K562 (cell line): ENCODE measurements at regions not wholly inside any gene's neighbourhood (a gene's known extent, or its start where the extent isn't known, plus 50 kb on each side); places are given as distances from the start of the nearest gene placed in this dataset.

Experiments used
- ATAC-seq: fragments of 200-7000 bp; cut with Tn5 transposase; 3 replicates; pipeline ENCODE4 v1.9.1; 2020; ENCODE audit warnings: moderate library complexity
- BruUV-seq: library from RNA; stranded (reverse); fragments of 400-500 nt; replicated peaks from 2 replicates; lab custom pipeline; 2021; lab: Mats Ljungman, UMichigan
- CTCF ChIA-PET: fragments of 300-600 bp; formaldehyde crosslinking; extraction: SDS; loops from one replicate; lab custom pipeline; 2021; ENCODE audit warnings: low intra/inter-chr PET ratio; lab: Yijun Ruan, JAX
- POLR2A ChIA-PET: fragments of 300-600, 350-650 bp; sonication (Branson Sonifier 250); formaldehyde crosslinking; extraction: SDS; loops from one replicate; lab custom pipeline; 2021; ENCODE audit warnings: antibody characterized with exemption, inconsistent platforms; lab: Yijun Ruan, JAX
- DNase-seq, 4 experiments: peaks; one replicate each; pipeline versions ENCODE4 v3.0.0 to v3.0.0-alpha.2; 2011 to 2018; ENCODE audit warnings: low spot score in 3 of 4, mixed read lengths in 3 of 4; ENCODE audit errors: extremely low read depth in 1 of 4
- FAIRE-seq: peaks from 2 replicates; lab custom pipeline; 2011; peaks lifted over from hg19 to GRCh38; lab: Jason Lieb, UNC
- H2AFZ ChIP-seq: 2 replicates; pipeline ENCODE4 v1.6.0; 2011; ENCODE audit warnings: low read depth, low read length, control low read depth, inconsistent platforms
- H3K27ac ChIP-seq: fragments of 200-600 bp; 3 replicates; pipeline ENCODE4 v1.8.0; 2011; ENCODE audit warnings: low read depth, mild to moderate bottlenecking, control low read depth, inconsistent platforms, low read length, moderate library complexity, mixed read lengths; ENCODE audit errors: extremely low read depth
- H3K27me3 ChIP-seq, 2 experiments: fragments of 300-600 bp in 1 of 2; 2 replicates in 1 of 2; 3 replicates in 1 of 2; pipeline versions ENCODE4 v1.6.0 to v1.8.0; 2011; ENCODE audit warnings: inconsistent platforms in 2 of 2, low read length in 2 of 2, mild to moderate bottlenecking in 1 of 2, mixed read lengths in 1 of 2, moderate library complexity in 1 of 2; ENCODE audit not compliant: control insufficient read depth in 2 of 2, insufficient read depth in 2 of 2
- H3K36me3 ChIP-seq: fragments of 300-600 bp; 3 replicates; pipeline ENCODE4 v1.8.0; 2011; ENCODE audit warnings: mild to moderate bottlenecking, low read length, inconsistent platforms; ENCODE audit not compliant: control insufficient read depth, insufficient read depth
- H3K4me1 ChIP-seq, 2 experiments: fragments of 200-600 bp in 1 of 2; replicated peaks in 1 of 2; 2 replicates in 1 of 2; 3 replicates in 1 of 2; pipeline versions ENCODE4 v1.5.1 to v1.8.0; 2011; ENCODE audit warnings: inconsistent platforms in 2 of 2, low read length in 2 of 2, mild to moderate bottlenecking in 1 of 2, mixed read lengths in 1 of 2, moderate library complexity in 1 of 2; ENCODE audit not compliant: control insufficient read depth in 2 of 2, insufficient read depth in 2 of 2
- H3K4me2 ChIP-seq: 2 replicates; pipeline ENCODE4 v1.6.1; 2011; ENCODE audit warnings: low read length, control low read depth, inconsistent platforms, mixed read lengths; ENCODE audit not compliant: insufficient read depth
- H3K4me3 ChIP-seq: fragments of 200-600 bp; sonication (generic), shearing (Covaris generic); 2 replicates; pipeline ENCODE4 v1.5.1; 2016; ENCODE audit warnings: control low read depth, inconsistent platforms
- H3K79me2 ChIP-seq: fragments of 200-600 bp; 3 replicates; pipeline ENCODE4 v1.8.0; 2011; ENCODE audit warnings: low read length, inconsistent platforms; ENCODE audit not compliant: control insufficient read depth, insufficient read depth
- H3K9ac ChIP-seq, 2 experiments: 2 replicates each; pipeline versions ENCODE4 v1.6.0 to v1.6.1; 2011; ENCODE audit warnings: low read depth in 2 of 2, low read length in 2 of 2, control low read depth in 1 of 2, inconsistent platforms in 1 of 2, mild to moderate bottlenecking in 1 of 2, mixed read lengths in 1 of 2; ENCODE audit not compliant: insufficient read depth in 1 of 2
- H3K9me1 ChIP-seq: one replicate; pipeline ENCODE4 v1.6.0; 2011; ENCODE audit warnings: inconsistent platforms, mild to moderate bottlenecking, low read length, moderate library complexity; ENCODE audit not compliant: control insufficient read depth, insufficient read depth
- H3K9me3 ChIP-seq: replicated peaks from 2 replicates; pipeline ENCODE4 v1.5.1; 2011; ENCODE audit warnings: low read depth, low read length, inconsistent platforms; ENCODE audit not compliant: control insufficient read depth, insufficient read depth
- H4K20me1 ChIP-seq: replicated peaks from 2 replicates; pipeline ENCODE4 v1.6.1; 2011; ENCODE audit warnings: low read length, inconsistent platforms, mixed read lengths; ENCODE audit not compliant: control insufficient read depth, insufficient read depth
- ARID1B ChIP-seq: fragments of 450-650 bp; IDR thresholded peaks from 2 replicates; pipeline ENCODE4 v1.6.1; 2016; ENCODE audit warnings: antibody characterized with exemption, mild to moderate bottlenecking, inconsistent platforms
- GABPA ChIP-seq: fragments of 200-800 bp; sonication (Bioruptor generic); conservative IDR thresholded peaks from 2 replicates; pipeline ENCODE4 v1.6.1; 2016; ENCODE audit warnings: low read depth, missing genetic modification characterization, missing compliant biosample characterization
- HMG20A ChIP-seq: fragments of 450-650 bp; formaldehyde crosslinking; conservative IDR thresholded peaks from 2 replicates; pipeline ENCODE4 v1.4.0; 2020; ENCODE audit warnings: mild to moderate bottlenecking, mixed read lengths
- HOXB6 ChIP-seq: fragments of 250-450 bp; sonication (Bioruptor Pico); IDR thresholded peaks from 2 replicates; pipeline ENCODE4 v1.5.1; 2022; ENCODE audit warnings: mild to moderate bottlenecking, borderline replicate concordance
- NFE2 ChIP-seq: IDR thresholded peaks from 2 replicates; pipeline ENCODE4 v1.6.1; 2014; ENCODE audit warnings: antibody characterized with exemption, low read depth
- NRF1 ChIP-seq, 2 experiments: fragments of 450-650 bp; IDR thresholded peaks in 1 of 2; conservative IDR thresholded peaks in 1 of 2; 2 replicates each; pipeline ENCODE4 v1.6.1; 2014; ENCODE audit warnings: mild to moderate bottlenecking in 2 of 2
- SREBF1 ChIP-seq: fragments of 150-350 bp; IDR thresholded peaks from 2 replicates; pipeline ENCODE4 v1.6.1; 2014; ENCODE audit warnings: antibody characterized with exemption, low read depth, low read length, borderline replicate concordance
- TGIF2 ChIP-seq: sonication (generic); formaldehyde crosslinking; IDR thresholded peaks from 2 replicates; pipeline ENCODE4 v1.8.1; 2022; ENCODE audit warnings: mild to moderate bottlenecking, missing genetic modification reagents, moderate library complexity
- XRCC3 ChIP-seq: fragments of 450-650 bp; IDR thresholded peaks from 2 replicates; pipeline ENCODE4 v1.6.1; 2017; ENCODE audit warnings: mild to moderate bottlenecking, moderate library complexity
- WGBS: fragments of 100-300 bp; shearing (Covaris generic); methylation state at CpG from one replicate; pipeline ENCODE4 v1.1.6; 2016; ENCODE audit warnings: low coverage, mixed read lengths; ENCODE audit not compliant: insufficient coverage; ENCODE audit errors: missing lambda C conversion rate; 5-methylcytosine and 5-hydroxymethylcytosine counted together
- in situ Hi-C: fragments of 300-500 bp; cut with MboI; formaldehyde crosslinking; loops from 4 replicates; pipeline ENCODE4 v1.15.0; 2018; ENCODE audit warnings: inconsistent platforms, mixed read lengths
- intact Hi-C: fragments of 100-400 bp; cut with micrococcal nuclease; formaldehyde crosslinking; loops from 2 replicates; pipeline ENCODE4 v1.14.2; 2022
- TF ChIP-seq, protein P1 (sequence below): sonication (generic); formaldehyde crosslinking; IDR thresholded peaks from 2 replicates; pipeline ENCODE4 v1.8.0; 2022; ENCODE audit warnings: mild to moderate bottlenecking, missing genetic modification reagents
- TF ChIP-seq, protein P2 (sequence below): IDR thresholded peaks from 3 replicates; pipeline ENCODE4 v1.6.1; 2011; ENCODE audit warnings: borderline replicate concordance, mild to moderate bottlenecking, moderate library complexity; ENCODE audit not compliant: insufficient read length; ENCODE audit errors: extremely low read depth
- TF ChIP-seq, protein P3 (sequence below): fragments of 250-450 bp; sonication (Bioruptor Pico); IDR thresholded peaks from 2 replicates; pipeline ENCODE4 v1.5.0; 2021
- TF ChIP-seq, protein P4 (sequence below), 2 experiments: fragments of 450-650 bp; IDR thresholded peaks; 2 replicates each; pipeline ENCODE4 v1.6.1; 2016

DNA sequence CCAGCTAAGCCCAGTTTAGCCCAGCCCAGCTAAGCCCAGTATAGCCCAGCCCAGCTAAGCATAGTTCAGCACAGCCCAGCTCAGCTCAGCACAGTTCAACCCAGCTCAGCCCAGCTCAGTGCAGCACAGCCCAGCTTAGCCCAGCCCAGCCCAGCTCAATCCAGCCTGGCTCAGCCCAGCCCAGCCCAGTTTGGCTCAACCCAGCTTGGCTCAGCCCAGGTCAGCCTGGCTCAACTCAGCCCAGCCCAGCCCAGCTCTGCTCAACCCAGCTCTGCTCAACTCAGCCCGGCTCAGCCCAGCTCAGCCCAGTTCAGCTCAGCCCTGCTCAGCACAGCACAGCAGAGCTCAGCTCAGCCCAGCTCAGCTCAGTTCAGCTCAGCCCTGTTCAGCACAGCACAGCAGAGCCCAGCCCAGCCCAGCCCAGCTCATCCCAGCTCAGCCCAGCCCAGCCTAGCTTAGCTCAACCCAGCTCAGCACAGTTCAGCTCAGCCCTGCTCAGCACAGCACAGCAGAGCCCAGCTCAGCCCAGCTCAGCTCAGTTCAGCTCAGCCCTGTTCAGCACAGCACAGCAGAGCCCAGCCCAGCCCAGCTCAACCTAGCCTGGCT lies 330.9 kb downstream of the TMEM121 start:
- TF ChIP-seq GABPA (tag) (no peak), XRCC3 (no peak), NRF1 (conservative IDR thresholded peaks at IDR 0.05 in 1 of 2, IDR thresholded peaks at IDR 0.05 in 1 of 2) (no peak), HMG20A (CRISPR knock-in tag) (no peak), TGIF2 (CRISPR knock-in tag) (no peak), SREBF1 (no peak), HOXB6 (CRISPR knock-in tag) (no peak), NFE2 (no peak), ARID1B (no peak)
- TF ChIP-seq, protein P1, sequence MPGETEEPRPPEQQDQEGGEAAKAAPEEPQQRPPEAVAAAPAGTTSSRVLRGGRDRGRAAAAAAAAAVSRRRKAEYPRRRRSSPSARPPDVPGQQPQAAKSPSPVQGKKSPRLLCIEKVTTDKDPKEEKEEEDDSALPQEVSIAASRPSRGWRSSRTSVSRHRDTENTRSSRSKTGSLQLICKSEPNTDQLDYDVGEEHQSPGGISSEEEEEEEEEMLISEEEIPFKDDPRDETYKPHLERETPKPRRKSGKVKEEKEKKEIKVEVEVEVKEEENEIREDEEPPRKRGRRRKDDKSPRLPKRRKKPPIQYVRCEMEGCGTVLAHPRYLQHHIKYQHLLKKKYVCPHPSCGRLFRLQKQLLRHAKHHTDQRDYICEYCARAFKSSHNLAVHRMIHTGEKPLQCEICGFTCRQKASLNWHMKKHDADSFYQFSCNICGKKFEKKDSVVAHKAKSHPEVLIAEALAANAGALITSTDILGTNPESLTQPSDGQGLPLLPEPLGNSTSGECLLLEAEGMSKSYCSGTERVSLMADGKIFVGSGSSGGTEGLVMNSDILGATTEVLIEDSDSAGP (CRISPR knock-in tag) = no peak
- TF ChIP-seq, protein P2, sequence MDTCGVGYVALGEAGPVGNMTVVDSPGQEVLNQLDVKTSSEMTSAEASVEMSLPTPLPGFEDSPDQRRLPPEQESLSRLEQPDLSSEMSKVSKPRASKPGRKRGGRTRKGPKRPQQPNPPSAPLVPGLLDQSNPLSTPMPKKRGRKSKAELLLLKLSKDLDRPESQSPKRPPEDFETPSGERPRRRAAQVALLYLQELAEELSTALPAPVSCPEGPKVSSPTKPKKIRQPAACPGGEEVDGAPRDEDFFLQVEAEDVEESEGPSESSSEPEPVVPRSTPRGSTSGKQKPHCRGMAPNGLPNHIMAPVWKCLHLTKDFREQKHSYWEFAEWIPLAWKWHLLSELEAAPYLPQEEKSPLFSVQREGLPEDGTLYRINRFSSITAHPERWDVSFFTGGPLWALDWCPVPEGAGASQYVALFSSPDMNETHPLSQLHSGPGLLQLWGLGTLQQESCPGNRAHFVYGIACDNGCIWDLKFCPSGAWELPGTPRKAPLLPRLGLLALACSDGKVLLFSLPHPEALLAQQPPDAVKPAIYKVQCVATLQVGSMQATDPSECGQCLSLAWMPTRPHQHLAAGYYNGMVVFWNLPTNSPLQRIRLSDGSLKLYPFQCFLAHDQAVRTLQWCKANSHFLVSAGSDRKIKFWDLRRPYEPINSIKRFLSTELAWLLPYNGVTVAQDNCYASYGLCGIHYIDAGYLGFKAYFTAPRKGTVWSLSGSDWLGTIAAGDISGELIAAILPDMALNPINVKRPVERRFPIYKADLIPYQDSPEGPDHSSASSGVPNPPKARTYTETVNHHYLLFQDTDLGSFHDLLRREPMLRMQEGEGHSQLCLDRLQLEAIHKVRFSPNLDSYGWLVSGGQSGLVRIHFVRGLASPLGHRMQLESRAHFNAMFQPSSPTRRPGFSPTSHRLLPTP = no peak
- TF ChIP-seq, protein P3, sequence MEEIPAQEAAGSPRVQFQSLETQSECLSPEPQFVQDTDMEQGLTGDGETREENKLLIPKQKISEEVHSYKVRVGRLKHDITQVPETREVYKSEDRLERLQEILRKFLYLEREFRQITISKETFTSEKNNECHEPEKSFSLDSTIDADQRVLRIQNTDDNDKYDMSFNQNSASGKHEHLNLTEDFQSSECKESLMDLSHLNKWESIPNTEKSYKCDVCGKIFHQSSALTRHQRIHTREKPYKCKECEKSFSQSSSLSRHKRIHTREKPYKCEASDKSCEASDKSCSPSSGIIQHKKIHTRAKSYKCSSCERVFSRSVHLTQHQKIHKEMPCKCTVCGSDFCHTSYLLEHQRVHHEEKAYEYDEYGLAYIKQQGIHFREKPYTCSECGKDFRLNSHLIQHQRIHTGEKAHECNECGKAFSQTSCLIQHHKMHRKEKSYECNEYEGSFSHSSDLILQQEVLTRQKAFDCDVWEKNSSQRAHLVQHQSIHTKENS (CRISPR knock-in tag) = no peak
- TF ChIP-seq, protein P4, sequence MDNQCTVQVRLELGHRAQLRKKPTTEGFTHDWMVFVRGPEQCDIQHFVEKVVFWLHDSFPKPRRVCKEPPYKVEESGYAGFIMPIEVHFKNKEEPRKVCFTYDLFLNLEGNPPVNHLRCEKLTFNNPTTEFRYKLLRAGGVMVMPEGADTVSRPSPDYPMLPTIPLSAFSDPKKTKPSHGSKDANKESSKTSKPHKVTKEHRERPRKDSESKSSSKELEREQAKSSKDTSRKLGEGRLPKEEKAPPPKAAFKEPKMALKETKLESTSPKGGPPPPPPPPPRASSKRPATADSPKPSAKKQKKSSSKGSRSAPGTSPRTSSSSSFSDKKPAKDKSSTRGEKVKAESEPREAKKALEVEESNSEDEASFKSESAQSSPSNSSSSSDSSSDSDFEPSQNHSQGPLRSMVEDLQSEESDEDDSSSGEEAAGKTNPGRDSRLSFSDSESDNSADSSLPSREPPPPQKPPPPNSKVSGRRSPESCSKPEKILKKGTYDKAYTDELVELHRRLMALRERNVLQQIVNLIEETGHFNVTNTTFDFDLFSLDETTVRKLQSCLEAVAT (IDR thresholded peaks at IDR 0.05) = no peak
- in situ Hi-C loops = no loop called here
- FAIRE-seq = no peak
- WGBS = no CpG with 5 or more reads among the region's 1 CpG
- intact Hi-C loops = no loop called here
- no TSS peak for BruUV-seq
- DNase-seq = no peak
- CTCF ChIA-PET = no interaction called here
- ATAC-seq = no peak
- H3K27ac ChIP-seq = no peak overlapping the region
- H4K20me1 ChIP-seq = no peaks in the 10 kb centered on the region
- H3K9me1 ChIP-seq = no peaks in the 10 kb centered on the region
- POLR2A ChIA-PET = no interaction called here
- no peaks in the 10 kb centered on the region for H3K36me3 ChIP-seq
- H3K4me3 ChIP-seq = no peak overlapping the region
- peaks cover 0 to 5% of the 10 kb centered on the region in 2 experiments; a peak in 1 of 5 replicates for H3K4me1 ChIP-seq
- H3K79me2 ChIP-seq = no peaks in the 10 kb centered on the region
- peaks cover 3 to 13% of the 10 kb centered on the region in 2 experiments; a peak in 3 of 5 replicates for H3K27me3 ChIP-seq
- H2AFZ ChIP-seq = no peak overlapping the region
- H3K9ac ChIP-seq = no peak overlapping the region
- H3K9me3 ChIP-seq = no peaks in the 10 kb centered on the region
- no peak overlapping the region for H3K4me2 ChIP-seq
